K562 (cell line): ENCODE measurements at regions not wholly inside any gene's neighbourhood (a gene's known extent, or its start where the extent isn't known, plus 50 kb on each side); places are given as distances from the start of the nearest gene placed in this dataset.

Experiments
- ATAC-seq: fragments of 200-7000 bp; cut with Tn5 transposase; 3 replicates; pipeline ENCODE4 v1.9.1; 2020; ENCODE audit warnings: moderate library complexity
- BruUV-seq: library from RNA; stranded (reverse); fragments of 400-500 nt; replicated peaks from 2 replicates; lab custom pipeline; 2021; lab: Mats Ljungman, UMichigan
- CTCF ChIA-PET: fragments of 300-600 bp; formaldehyde crosslinking; extraction: SDS; loops from one replicate; lab custom pipeline; 2021; ENCODE audit warnings: low intra/inter-chr PET ratio; lab: Yijun Ruan, JAX
- POLR2A ChIA-PET: fragments of 300-600, 350-650 bp; sonication (Branson Sonifier 250); formaldehyde crosslinking; extraction: SDS; loops from one replicate; lab custom pipeline; 2021; ENCODE audit warnings: antibody characterized with exemption, inconsistent platforms; lab: Yijun Ruan, JAX
- DNase-seq, 4 experiments: peaks; one replicate each; pipeline versions ENCODE4 v3.0.0 to v3.0.0-alpha.2; 2011 to 2018; ENCODE audit warnings: low spot score in 3 of 4, mixed read lengths in 3 of 4; ENCODE audit errors: extremely low read depth in 1 of 4
- FAIRE-seq: peaks from 2 replicates; lab custom pipeline; 2011; peaks lifted over from hg19 to GRCh38; lab: Jason Lieb, UNC
- H2AFZ ChIP-seq: 2 replicates; pipeline ENCODE4 v1.6.0; 2011; ENCODE audit warnings: low read depth, low read length, control low read depth, inconsistent platforms
- H3K27ac ChIP-seq: fragments of 200-600 bp; 3 replicates; pipeline ENCODE4 v1.8.0; 2011; ENCODE audit warnings: low read depth, mild to moderate bottlenecking, control low read depth, inconsistent platforms, low read length, moderate library complexity, mixed read lengths; ENCODE audit errors: extremely low read depth
- H3K27me3 ChIP-seq, 2 experiments: fragments of 300-600 bp in 1 of 2; 2 replicates in 1 of 2; 3 replicates in 1 of 2; pipeline versions ENCODE4 v1.6.0 to v1.8.0; 2011; ENCODE audit warnings: inconsistent platforms in 2 of 2, low read length in 2 of 2, mild to moderate bottlenecking in 1 of 2, mixed read lengths in 1 of 2, moderate library complexity in 1 of 2; ENCODE audit not compliant: control insufficient read depth in 2 of 2, insufficient read depth in 2 of 2
- H3K36me3 ChIP-seq: fragments of 300-600 bp; 3 replicates; pipeline ENCODE4 v1.8.0; 2011; ENCODE audit warnings: mild to moderate bottlenecking, low read length, inconsistent platforms; ENCODE audit not compliant: control insufficient read depth, insufficient read depth
- H3K4me1 ChIP-seq, 2 experiments: fragments of 200-600 bp in 1 of 2; replicated peaks in 1 of 2; 2 replicates in 1 of 2; 3 replicates in 1 of 2; pipeline versions ENCODE4 v1.5.1 to v1.8.0; 2011; ENCODE audit warnings: inconsistent platforms in 2 of 2, low read length in 2 of 2, mild to moderate bottlenecking in 1 of 2, mixed read lengths in 1 of 2, moderate library complexity in 1 of 2; ENCODE audit not compliant: control insufficient read depth in 2 of 2, insufficient read depth in 2 of 2
- H3K4me2 ChIP-seq: 2 replicates; pipeline ENCODE4 v1.6.1; 2011; ENCODE audit warnings: low read length, control low read depth, inconsistent platforms, mixed read lengths; ENCODE audit not compliant: insufficient read depth
- H3K4me3 ChIP-seq: fragments of 200-600 bp; sonication (generic), shearing (Covaris generic); 2 replicates; pipeline ENCODE4 v1.5.1; 2016; ENCODE audit warnings: control low read depth, inconsistent platforms
- H3K79me2 ChIP-seq: fragments of 200-600 bp; 3 replicates; pipeline ENCODE4 v1.8.0; 2011; ENCODE audit warnings: low read length, inconsistent platforms; ENCODE audit not compliant: control insufficient read depth, insufficient read depth
- H3K9ac ChIP-seq, 2 experiments: 2 replicates each; pipeline versions ENCODE4 v1.6.0 to v1.6.1; 2011; ENCODE audit warnings: low read depth in 2 of 2, low read length in 2 of 2, control low read depth in 1 of 2, inconsistent platforms in 1 of 2, mild to moderate bottlenecking in 1 of 2, mixed read lengths in 1 of 2; ENCODE audit not compliant: insufficient read depth in 1 of 2
- H3K9me1 ChIP-seq: one replicate; pipeline ENCODE4 v1.6.0; 2011; ENCODE audit warnings: inconsistent platforms, mild to moderate bottlenecking, low read length, moderate library complexity; ENCODE audit not compliant: control insufficient read depth, insufficient read depth
- H3K9me3 ChIP-seq: replicated peaks from 2 replicates; pipeline ENCODE4 v1.5.1; 2011; ENCODE audit warnings: low read depth, low read length, inconsistent platforms; ENCODE audit not compliant: control insufficient read depth, insufficient read depth
- H4K20me1 ChIP-seq: replicated peaks from 2 replicates; pipeline ENCODE4 v1.6.1; 2011; ENCODE audit warnings: low read length, inconsistent platforms, mixed read lengths; ENCODE audit not compliant: control insufficient read depth, insufficient read depth
- BRCA1 ChIP-seq, 2 experiments: fragments of 450-650 bp in 1 of 2; sonication (generic) in 1 of 2; formaldehyde crosslinking in 1 of 2; IDR thresholded peaks; 2 replicates each; pipeline versions ENCODE4 v1.5.0 to v1.6.1; 2017 to 2020; ENCODE audit warnings: mild to moderate bottlenecking in 1 of 2, missing genetic modification reagents in 1 of 2
- C11orf30 ChIP-seq: fragments of 450-650 bp; IDR thresholded peaks from 2 replicates; pipeline ENCODE4 v1.6.1; 2016; ENCODE audit warnings: low read depth, mild to moderate bottlenecking
- CBFB ChIP-seq: sonication (generic); formaldehyde crosslinking; IDR thresholded peaks from 2 replicates; pipeline ENCODE4 v1.4.0; 2020; ENCODE audit warnings: mild to moderate bottlenecking, missing genetic modification reagents
- DACH1 ChIP-seq: fragments of 450-650 bp; IDR thresholded peaks from 2 replicates; pipeline ENCODE4 v1.6.1; 2018; ENCODE audit not compliant: partially characterized antibody
- E2F3 ChIP-seq: fragments of 250-450 bp; sonication (Bioruptor Pico); IDR thresholded peaks from 2 replicates; pipeline ENCODE4 v1.4.0; 2020; ENCODE audit warnings: mild to moderate bottlenecking
- KAT7 ChIP-seq: sonication (generic); formaldehyde crosslinking; IDR thresholded peaks from 2 replicates; pipeline ENCODE4 v1.8.0; 2022; ENCODE audit warnings: missing genetic modification reagents, mild to moderate bottlenecking, borderline replicate concordance
- POU5F1 ChIP-seq: fragments of 150-350 bp; IDR thresholded peaks from 2 replicates; pipeline ENCODE4 v1.6.1; 2014; ENCODE audit warnings: borderline replicate concordance, low read length, low read depth, mild to moderate bottlenecking; ENCODE audit not compliant: partially characterized antibody
- PURB ChIP-seq: sonication (generic); formaldehyde crosslinking; IDR thresholded peaks from 2 replicates; pipeline ENCODE4 v1.9.0; 2021; ENCODE audit warnings: low read depth, mild to moderate bottlenecking, missing genetic modification reagents
- TAF15 ChIP-seq: fragments of 200-400 bp; formaldehyde crosslinking; IDR thresholded peaks from 2 replicates; pipeline ENCODE4 v1.6.1; 2017; ENCODE audit warnings: mild to moderate bottlenecking, low read depth, low read length, moderate library complexity
- ZNF121 ChIP-seq: sonication (generic); formaldehyde crosslinking; conservative IDR thresholded peaks from 2 replicates; pipeline ENCODE4 v1.8.0; 2022; ENCODE audit warnings: missing genetic modification reagents
- ZNF316 ChIP-seq: fragments of 450-650 bp; IDR thresholded peaks from 2 replicates; pipeline ENCODE4 v1.6.1; 2016
- ZNF57 ChIP-seq: fragments of 450-650 bp; formaldehyde crosslinking; IDR thresholded peaks from 2 replicates; pipeline ENCODE4 v1.4.0; 2020; ENCODE audit warnings: mild to moderate bottlenecking, moderate library complexity
- in situ Hi-C: fragments of 300-500 bp; cut with MboI; formaldehyde crosslinking; loops from 4 replicates; pipeline ENCODE4 v1.15.0; 2018; ENCODE audit warnings: inconsistent platforms, mixed read lengths
- intact Hi-C: fragments of 100-400 bp; cut with micrococcal nuclease; formaldehyde crosslinking; loops from 2 replicates; pipeline ENCODE4 v1.14.2; 2022
- TF ChIP-seq, protein P1 (sequence below): fragments of 200-400 bp; formaldehyde crosslinking; IDR thresholded peaks from 2 replicates; pipeline ENCODE4 v1.6.1; 2017; ENCODE audit warnings: mild to moderate bottlenecking, low read depth, low read length, moderate library complexity
- TF ChIP-seq, protein P2 (sequence below): IDR thresholded peaks from 2 replicates; pipeline ENCODE4 v1.6.1; 2011; ENCODE audit warnings: borderline replicate concordance, low read depth, mild to moderate bottlenecking, moderate library complexity, low read length; ENCODE audit not compliant: insufficient read depth, poor library complexity, severe bottlenecking

DNA sequence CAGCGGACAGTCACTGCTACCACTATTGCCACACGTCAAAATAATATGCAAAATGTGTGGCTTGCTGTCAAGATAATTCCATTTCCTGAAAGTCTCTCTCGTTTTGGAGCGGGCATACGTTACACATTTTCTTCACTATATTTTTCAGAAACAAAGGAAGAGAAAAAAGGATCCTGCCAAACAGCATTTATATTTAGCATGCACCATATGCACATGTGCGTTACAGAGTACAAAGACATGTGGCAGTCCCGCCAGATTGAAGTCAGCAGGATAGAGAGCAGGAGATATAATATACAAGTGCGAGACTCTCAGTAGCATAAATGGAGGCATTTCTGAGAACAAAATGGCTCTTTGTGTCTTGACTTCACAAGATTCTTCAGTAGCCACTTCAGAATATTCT lies 221.6 kb upstream of the KIF2A start (continued):
- TF ChIP-seq TAF15 (no peak), KAT7 (CRISPR knock-in tag) (no peak), PURB (CRISPR knock-in tag) (no peak), DACH1 (no peak), POU5F1 (no peak), BRCA1 (IDR thresholded peaks at IDR 0.05) (no peak), BRCA1 (CRISPR knock-in tag; IDR thresholded peaks at IDR 0.05) (no peak), ZNF121 (CRISPR knock-in tag) (no peak)

DNA sequence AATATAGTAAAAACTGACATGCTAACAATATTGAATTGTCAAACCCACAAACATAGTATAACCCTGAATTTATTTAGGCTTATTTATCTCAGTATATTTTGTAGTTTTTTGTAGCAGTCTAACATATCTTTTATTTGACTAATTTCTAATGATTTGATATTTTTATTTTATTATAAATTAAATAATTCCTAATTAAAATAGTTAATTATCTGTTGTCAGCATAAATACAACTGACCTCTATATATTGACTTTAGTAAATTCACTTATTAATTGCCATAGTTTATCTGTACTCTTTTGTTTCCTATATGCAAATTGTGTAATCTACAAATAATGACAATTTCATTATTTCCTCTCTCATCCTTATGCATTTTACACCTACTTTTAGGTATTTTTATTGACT lies 215.1 kb upstream of the KIF2A start:
- H3K27me3 ChIP-seq, result no peaks in the 10 kb centered on the region
- intact Hi-C loops, result no loop called here
- H2AFZ ChIP-seq, result no peak overlapping the region
- CTCF ChIA-PET, result no interaction called here
- FAIRE-seq (no peak), ATAC-seq (no peak), DNase-seq (no peak)
- no peaks in the 10 kb centered on the region for H3K9me1 ChIP-seq
- no peak overlapping the region for H3K9ac ChIP-seq
- no peaks in the 10 kb centered on the region for H3K79me2 ChIP-seq
- BruUV-seq, result no TSS peak
- POLR2A ChIA-PET, result no interaction called here
- no peaks in the 10 kb centered on the region for H4K20me1 ChIP-seq
- H3K4me2 ChIP-seq, result no peak overlapping the region
- H3K36me3 ChIP-seq, result no peaks in the 10 kb centered on the region
- in situ Hi-C loops, result no loop called here
- TF ChIP-seq ZNF316 (peak; percentile 50; the same call in 1 of the 2 replicates), E2F3 (CRISPR knock-in tag) (no peak), ZNF57 (CRISPR knock-in tag) (no peak), C11orf30 (peak; percentile 26; the same call in 1 of the 2 replicates), CBFB (no peak)
- TF ChIP-seq, protein P1, sequence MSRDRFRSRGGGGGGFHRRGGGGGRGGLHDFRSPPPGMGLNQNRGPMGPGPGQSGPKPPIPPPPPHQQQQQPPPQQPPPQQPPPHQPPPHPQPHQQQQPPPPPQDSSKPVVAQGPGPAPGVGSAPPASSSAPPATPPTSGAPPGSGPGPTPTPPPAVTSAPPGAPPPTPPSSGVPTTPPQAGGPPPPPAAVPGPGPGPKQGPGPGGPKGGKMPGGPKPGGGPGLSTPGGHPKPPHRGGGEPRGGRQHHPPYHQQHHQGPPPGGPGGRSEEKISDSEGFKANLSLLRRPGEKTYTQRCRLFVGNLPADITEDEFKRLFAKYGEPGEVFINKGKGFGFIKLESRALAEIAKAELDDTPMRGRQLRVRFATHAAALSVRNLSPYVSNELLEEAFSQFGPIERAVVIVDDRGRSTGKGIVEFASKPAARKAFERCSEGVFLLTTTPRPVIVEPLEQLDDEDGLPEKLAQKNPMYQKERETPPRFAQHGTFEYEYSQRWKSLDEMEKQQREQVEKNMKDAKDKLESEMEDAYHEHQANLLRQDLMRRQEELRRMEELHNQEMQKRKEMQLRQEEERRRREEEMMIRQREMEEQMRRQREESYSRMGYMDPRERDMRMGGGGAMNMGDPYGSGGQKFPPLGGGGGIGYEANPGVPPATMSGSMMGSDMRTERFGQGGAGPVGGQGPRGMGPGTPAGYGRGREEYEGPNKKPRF, result no peak
- TF ChIP-seq, protein P2, sequence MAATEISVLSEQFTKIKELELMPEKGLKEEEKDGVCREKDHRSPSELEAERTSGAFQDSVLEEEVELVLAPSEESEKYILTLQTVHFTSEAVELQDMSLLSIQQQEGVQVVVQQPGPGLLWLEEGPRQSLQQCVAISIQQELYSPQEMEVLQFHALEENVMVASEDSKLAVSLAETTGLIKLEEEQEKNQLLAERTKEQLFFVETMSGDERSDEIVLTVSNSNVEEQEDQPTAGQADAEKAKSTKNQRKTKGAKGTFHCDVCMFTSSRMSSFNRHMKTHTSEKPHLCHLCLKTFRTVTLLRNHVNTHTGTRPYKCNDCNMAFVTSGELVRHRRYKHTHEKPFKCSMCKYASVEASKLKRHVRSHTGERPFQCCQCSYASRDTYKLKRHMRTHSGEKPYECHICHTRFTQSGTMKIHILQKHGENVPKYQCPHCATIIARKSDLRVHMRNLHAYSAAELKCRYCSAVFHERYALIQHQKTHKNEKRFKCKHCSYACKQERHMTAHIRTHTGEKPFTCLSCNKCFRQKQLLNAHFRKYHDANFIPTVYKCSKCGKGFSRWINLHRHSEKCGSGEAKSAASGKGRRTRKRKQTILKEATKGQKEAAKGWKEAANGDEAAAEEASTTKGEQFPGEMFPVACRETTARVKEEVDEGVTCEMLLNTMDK, result no peak
- H3K4me1 ChIP-seq, result no peaks in the 10 kb centered on the region
- no peak overlapping the region for H3K27ac ChIP-seq
- H3K9me3 ChIP-seq, result no peaks in the 10 kb centered on the region
- H3K4me3 ChIP-seq, result no peak overlapping the region
